Tibial nerve (tissue), 4 donors: ENCODE measurements at regions not wholly inside any gene's neighbourhood (a gene's known extent, or its start where the extent isn't known, plus 50 kb on each side); places are given as distances from the start of the nearest gene placed in this dataset.

Experiments
- DNase-seq, 2 donors: peaks; one replicate each; pipeline ENCODE4 v3.0.0-alpha.2; 2019; ENCODE audit warnings: low spot score in 2 of 2
- H3K27ac ChIP-seq, 4 donors: fragments of 200-600 bp; sonication (generic) in 3 of 4; one replicate each; pipeline ENCODE4 v1.5.1; 2017 to 2019; ENCODE audit warnings: mild to moderate bottlenecking in 1 of 4
- H3K27me3 ChIP-seq, 2 donors: fragments of 200-600 bp; sonication (generic) in 1 of 2; one replicate each; pipeline versions ENCODE4 v1.5.1 to v1.6.0; 2017 to 2019
- H3K36me3 ChIP-seq, 3 donors: fragments of 200-600 bp; sonication (generic); one replicate each; pipeline ENCODE4 v1.5.1; 2018 to 2019
- H3K4me1 ChIP-seq, 4 donors: fragments of 200-600 bp; sonication (generic) in 3 of 4; one replicate each; pipeline ENCODE4 v1.5.1; 2017 to 2019
- H3K4me3 ChIP-seq, 4 donors: fragments of 200-600 bp; sonication (generic) in 3 of 4; one replicate each; pipeline ENCODE4 v1.5.1; 2017 to 2019; ENCODE audit warnings: mild to moderate bottlenecking in 1 of 4, moderate library complexity in 1 of 4
- H3K9me3 ChIP-seq, 4 donors: fragments of 200-600 bp; sonication (generic) in 3 of 4; one replicate each; pipeline ENCODE4 v1.5.1; 2017 to 2019
- EP300 ChIP-seq, 2 donors: sonication (generic); formaldehyde crosslinking; IDR thresholded peaks; one replicate each; pipeline ENCODE4 v1.6.1; 2017; ENCODE audit warnings: antibody characterized with exemption in 2 of 2, mild to moderate bottlenecking in 1 of 2
- POLR2A ChIP-seq, 2 donors: fragments of 450-650 bp; IDR thresholded peaks; one replicate each; pipeline ENCODE4 v1.6.1; 2017; ENCODE audit warnings: antibody characterized with exemption in 2 of 2, mild to moderate bottlenecking in 2 of 2, moderate library complexity in 2 of 2
- WGBS, 2 donors: methylation state at CpG; one replicate each; pipeline ENCODE4 v1.1.5; 2018; 5-methylcytosine and 5-hydroxymethylcytosine counted together
- TF ChIP-seq, protein P1 (sequence below), 5 experiments: fragments of 200-600 bp in 3 of 5; fragments of 450-650 bp in 2 of 5; sonication (generic) in 3 of 5; IDR thresholded peaks; one replicate each; pipeline ENCODE4 v1.5.1; 2016 to 2019; ENCODE audit warnings: antibody characterized with exemption in 5 of 5, mild to moderate bottlenecking in 3 of 5, moderate library complexity in 2 of 5

GRCh38 chr7:45290880-45291279, 133.3 kb downstream of the RAMP3 start:
- no peak for TF ChIP-seq EP300 (IDR thresholded peaks at IDR 0.05)
- TF ChIP-seq, protein P1, sequence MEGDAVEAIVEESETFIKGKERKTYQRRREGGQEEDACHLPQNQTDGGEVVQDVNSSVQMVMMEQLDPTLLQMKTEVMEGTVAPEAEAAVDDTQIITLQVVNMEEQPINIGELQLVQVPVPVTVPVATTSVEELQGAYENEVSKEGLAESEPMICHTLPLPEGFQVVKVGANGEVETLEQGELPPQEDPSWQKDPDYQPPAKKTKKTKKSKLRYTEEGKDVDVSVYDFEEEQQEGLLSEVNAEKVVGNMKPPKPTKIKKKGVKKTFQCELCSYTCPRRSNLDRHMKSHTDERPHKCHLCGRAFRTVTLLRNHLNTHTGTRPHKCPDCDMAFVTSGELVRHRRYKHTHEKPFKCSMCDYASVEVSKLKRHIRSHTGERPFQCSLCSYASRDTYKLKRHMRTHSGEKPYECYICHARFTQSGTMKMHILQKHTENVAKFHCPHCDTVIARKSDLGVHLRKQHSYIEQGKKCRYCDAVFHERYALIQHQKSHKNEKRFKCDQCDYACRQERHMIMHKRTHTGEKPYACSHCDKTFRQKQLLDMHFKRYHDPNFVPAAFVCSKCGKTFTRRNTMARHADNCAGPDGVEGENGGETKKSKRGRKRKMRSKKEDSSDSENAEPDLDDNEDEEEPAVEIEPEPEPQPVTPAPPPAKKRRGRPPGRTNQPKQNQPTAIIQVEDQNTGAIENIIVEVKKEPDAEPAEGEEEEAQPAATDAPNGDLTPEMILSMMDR (IDR thresholded peaks at IDR 0.05) = no peak
- no peak for TF ChIP-seq POLR2A (IDR thresholded peaks at IDR 0.05)
- Histone ChIP-seq H3K4me3 (no peak overlapping the region), H3K9me3 (peaks cover 0 to 14% (median 0%) of the 10 kb centered on the region in 4 donors), H3K4me1 (no peaks in the 10 kb centered on the region), H3K36me3 (no peaks in the 10 kb centered on the region), H3K27me3 (no peaks in the 10 kb centered on the region), H3K27ac (no peak overlapping the region)
- 76 to 96% methylated on average over 3 of the region's 3 CpGs for WGBS, 2 donors
- no peak for DNase-seq

- TF ChIP-seq POLR2A (IDR thresholded peaks at IDR 0.05) = no peak
- TF ChIP-seq EP300 (IDR thresholded peaks at IDR 0.05) = no peak
- TF ChIP-seq, protein P1 (IDR thresholded peaks at IDR 0.05) = no peak
- no peak overlapping the region for H3K27ac ChIP-seq
Measured at GRCh38 chr7:45292481-45292880, 134.9 kb downstream of the RAMP3 start.

GRCh38 chr7:45293295-45293942, 135.8 kb downstream of the RAMP3 start:
- H3K27me3 ChIP-seq = no peaks in the 10 kb centered on the region
- TF ChIP-seq POLR2A (IDR thresholded peaks at IDR 0.05) = no peak
- H3K9me3 ChIP-seq = peaks cover 0 to 6% (median 0%) of the 10 kb centered on the region in 4 donors
- H3K36me3 ChIP-seq = no peaks in the 10 kb centered on the region
- H3K4me3 ChIP-seq = no peak overlapping the region
- whole genome bisulfite sequencing, 2 donors = 85 to 87% methylated on average over 5 of the region's 5 CpGs
- no peak overlapping the region for H3K27ac ChIP-seq
- H3K4me1 ChIP-seq = no peaks in the 10 kb centered on the region
- DNase-seq = no peak

More at GRCh38 chr7:45292481-45292880, 134.9 kb downstream of the RAMP3 start:
- no peak overlapping the region for H3K4me3 ChIP-seq
- peaks cover 0 to 14% (median 0%) of the 10 kb centered on the region in 4 donors for H3K9me3 ChIP-seq
- H3K36me3 ChIP-seq = no peaks in the 10 kb centered on the region
- WGBS, 2 donors = 50 to 58% methylated on average over 4 of the region's 4 CpGs
- no peaks in the 10 kb centered on the region for H3K27me3 ChIP-seq
- H3K4me1 ChIP-seq = no peaks in the 10 kb centered on the region
- no peak for DNase-seq

- 58 to 72% methylated on average over 4 of the region's 4 CpGs for WGBS, 2 donors
Measured at GRCh38 chr7:45294559-45294958, 137.0 kb downstream of the RAMP3 start.

DNA sequence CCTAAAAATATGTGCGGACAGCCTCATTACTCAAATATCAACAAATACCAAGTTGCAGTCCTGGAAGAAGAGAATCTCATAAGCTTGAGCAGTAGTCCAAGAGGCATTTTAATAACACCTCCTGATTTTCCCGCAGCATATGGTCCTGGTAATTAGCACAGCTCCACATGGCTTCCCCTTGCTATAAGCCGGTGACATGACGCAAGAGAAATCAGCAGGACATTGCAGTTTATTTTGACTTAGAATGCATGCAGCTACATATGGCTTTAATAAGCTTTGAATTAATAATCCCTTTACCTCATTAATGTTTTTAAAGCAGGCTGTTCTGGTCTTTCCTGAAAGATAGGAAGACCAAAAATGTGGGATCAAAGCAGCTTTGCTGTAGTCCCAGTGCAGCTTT, 137.6 kb downstream of the RAMP3 start:
- Histone ChIP-seq H3K27me3 (no peaks in the 10 kb centered on the region), H3K4me1 (no peaks in the 10 kb centered on the region), H3K4me3 (no peak overlapping the region), H3K36me3 (no peaks in the 10 kb centered on the region), H3K27ac (no peak overlapping the region), H3K9me3 (peaks cover 0 to 2% (median under 1%) of the 10 kb centered on the region in 4 donors)
- 72 to 81% methylated on average over 4 of the region's 4 CpGs for WGBS, 2 donors
- DNase-seq = no peak
- no peak for TF ChIP-seq EP300 (IDR thresholded peaks at IDR 0.05)

More at GRCh38 chr7:45294559-45294958, 137.0 kb downstream of the RAMP3 start:
- H3K36me3 ChIP-seq = no peaks in the 10 kb centered on the region
- H3K27me3 ChIP-seq = no peaks in the 10 kb centered on the region
- H3K4me3 ChIP-seq = no peak overlapping the region
- H3K27ac ChIP-seq = no peak overlapping the region
- no peaks in the 10 kb centered on the region for H3K4me1 ChIP-seq
- TF ChIP-seq EP300 (IDR thresholded peaks at IDR 0.05) (no peak), POLR2A (IDR thresholded peaks at IDR 0.05) (no peak)
- TF ChIP-seq, protein P1 (IDR thresholded peaks at IDR 0.05) = no peak
- no peak for DNase-seq
- no peaks in the 10 kb centered on the region for H3K9me3 ChIP-seq

DNA sequence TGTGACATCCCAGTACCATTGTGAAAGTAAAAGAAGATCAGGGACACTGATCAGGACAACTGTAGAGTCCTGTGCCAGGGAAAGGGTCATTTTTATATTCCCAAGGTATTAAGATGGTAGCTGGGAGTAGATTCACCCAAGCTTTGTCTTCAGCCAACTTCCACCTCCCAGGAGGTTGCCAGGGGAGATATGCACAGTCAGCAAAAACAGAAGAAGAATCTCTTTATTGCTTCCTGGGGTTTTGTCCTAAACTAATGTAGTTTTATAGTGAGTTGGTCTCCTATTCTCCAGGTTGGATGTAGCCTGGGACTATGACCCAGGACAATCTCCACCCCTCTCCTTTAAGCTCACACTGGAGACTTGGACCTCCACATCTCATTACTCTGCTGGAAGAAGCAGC, 139.2 kb downstream of the RAMP3 start:
- no peak for TF ChIP-seq POLR2A (IDR thresholded peaks at IDR 0.05)
- TF ChIP-seq, protein P1 (IDR thresholded peaks at IDR 0.05) = no peak
- no peak for TF ChIP-seq EP300 (IDR thresholded peaks at IDR 0.05)
- no peaks in the 10 kb centered on the region for H3K27me3 ChIP-seq
- DNase-seq = no peak

More for the DNA sequence above, 139.2 kb downstream of the RAMP3 start:
- no peaks in the 10 kb centered on the region for H3K4me1 ChIP-seq
- H3K27ac ChIP-seq = no peak overlapping the region
- peaks cover 0 to 7% (median 1%) of the 10 kb centered on the region in 4 donors for H3K9me3 ChIP-seq
- no peak overlapping the region for H3K4me3 ChIP-seq
- H3K36me3 ChIP-seq = no peaks in the 10 kb centered on the region
